ENCODE measurements at regions not wholly inside any gene's neighbourhood (a gene's known extent, or its start where the extent isn't known, plus 50 kb on each side); places are given as distances from the start of the nearest gene placed in this dataset.

GRCh38 chr2:109703798-109704197 lies 89.6 kb downstream of the SOWAHC start:
- no peaks in the 10 kb centered on the region for H3K9me3 ChIP-seq (ENCODE audit: control insufficient read depth, insufficient read depth, low read length)
- H3K27ac ChIP-seq (ENCODE audit: low read length): no peak overlapping the region
- DNase-seq (no peak), ATAC-seq (no peak)
- TF ChIP-seq, protein P1, sequence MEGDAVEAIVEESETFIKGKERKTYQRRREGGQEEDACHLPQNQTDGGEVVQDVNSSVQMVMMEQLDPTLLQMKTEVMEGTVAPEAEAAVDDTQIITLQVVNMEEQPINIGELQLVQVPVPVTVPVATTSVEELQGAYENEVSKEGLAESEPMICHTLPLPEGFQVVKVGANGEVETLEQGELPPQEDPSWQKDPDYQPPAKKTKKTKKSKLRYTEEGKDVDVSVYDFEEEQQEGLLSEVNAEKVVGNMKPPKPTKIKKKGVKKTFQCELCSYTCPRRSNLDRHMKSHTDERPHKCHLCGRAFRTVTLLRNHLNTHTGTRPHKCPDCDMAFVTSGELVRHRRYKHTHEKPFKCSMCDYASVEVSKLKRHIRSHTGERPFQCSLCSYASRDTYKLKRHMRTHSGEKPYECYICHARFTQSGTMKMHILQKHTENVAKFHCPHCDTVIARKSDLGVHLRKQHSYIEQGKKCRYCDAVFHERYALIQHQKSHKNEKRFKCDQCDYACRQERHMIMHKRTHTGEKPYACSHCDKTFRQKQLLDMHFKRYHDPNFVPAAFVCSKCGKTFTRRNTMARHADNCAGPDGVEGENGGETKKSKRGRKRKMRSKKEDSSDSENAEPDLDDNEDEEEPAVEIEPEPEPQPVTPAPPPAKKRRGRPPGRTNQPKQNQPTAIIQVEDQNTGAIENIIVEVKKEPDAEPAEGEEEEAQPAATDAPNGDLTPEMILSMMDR (IDR thresholded peaks at IDR 0.05): no peak
- no peak overlapping the region for H3K4me3 ChIP-seq (ENCODE audit: low read length)
- no peaks in the 10 kb centered on the region for H3K36me3 ChIP-seq (ENCODE audit: control insufficient read depth, insufficient read depth, low read length)
- 93% methylated on average over 3 of the region's 3 CpGs for WGBS (ENCODE audit: insufficient coverage)
- Mint-ChIP-seq H3K27me3 (ENCODE audit: low read depth in 2 of 2) (peaks cover 13 to 25% of the 10 kb centered on the region in 2 donors), H3K36me3 (no peaks in the 10 kb centered on the region), H3K4me3 (no peak overlapping the region), H3K9me3 (no peaks in the 10 kb centered on the region), H3K27ac (no peak overlapping the region), H3K4me1 (no peaks in the 10 kb centered on the region)
- intact Hi-C loops (cut with micrococcal nuclease): no loop called here
- no peaks in the 10 kb centered on the region for H3K4me1 ChIP-seq (ENCODE audit: control insufficient read depth, insufficient read depth, low read length)
- H3K27me3 ChIP-seq (ENCODE audit: control insufficient read depth, insufficient read depth, low read length): no peaks in the 10 kb centered on the region

- H3K27ac ChIP-seq (ENCODE audit: low read length): no peak overlapping the region
- no peak overlapping the region for H3K4me3 Mint-ChIP-seq
- H3K4me3 ChIP-seq (ENCODE audit: low read length): no peak overlapping the region
- no peaks in the 10 kb centered on the region for H3K9me3 Mint-ChIP-seq
- no peaks in the 10 kb centered on the region for H3K4me1 ChIP-seq (ENCODE audit: control insufficient read depth, insufficient read depth, low read length)
- no peaks in the 10 kb centered on the region for H3K4me1 Mint-ChIP-seq
- no peaks in the 10 kb centered on the region for H3K27me3 ChIP-seq (ENCODE audit: control insufficient read depth, insufficient read depth, low read length)
- no peak for ATAC-seq
- no peaks in the 10 kb centered on the region for H3K36me3 Mint-ChIP-seq
- TF ChIP-seq, protein P1 (IDR thresholded peaks at IDR 0.05): no peak
- H3K27ac Mint-ChIP-seq: no peak overlapping the region
- H3K9me3 ChIP-seq (ENCODE audit: control insufficient read depth, insufficient read depth, low read length): no peaks in the 10 kb centered on the region
- H3K36me3 ChIP-seq (ENCODE audit: control insufficient read depth, insufficient read depth, low read length): no peaks in the 10 kb centered on the region
- no peaks in the 10 kb centered on the region for H3K27me3 Mint-ChIP-seq (ENCODE audit: low read depth in 2 of 2)
- 89% methylated on average over 9 of the region's 9 CpGs for WGBS (ENCODE audit: insufficient coverage)
- DNase-seq: no peak
- intact Hi-C loops (cut with micrococcal nuclease): no loop called here
These were observed 86.6 kb upstream of the RGPD5 start for GRCh38 chr2:109707281-109708147.

GRCh38 chr2:109710505-109711229 lies 83.4 kb upstream of the RGPD5 start:
- TF ChIP-seq, protein P1 (IDR thresholded peaks at IDR 0.05): no peak
- Mint-ChIP-seq H3K4me1 (no peaks in the 10 kb centered on the region), H3K9me3 (no peaks in the 10 kb centered on the region), H3K4me3 (no peak overlapping the region), H3K27ac (no peak overlapping the region), H3K27me3 (ENCODE audit: low read depth in 2 of 2) (no peaks in the 10 kb centered on the region), H3K36me3 (no peaks in the 10 kb centered on the region)
- no peaks in the 10 kb centered on the region for H3K9me3 ChIP-seq (ENCODE audit: control insufficient read depth, insufficient read depth, low read length)
- H3K27me3 ChIP-seq (ENCODE audit: control insufficient read depth, insufficient read depth, low read length): no peaks in the 10 kb centered on the region
- H3K4me3 ChIP-seq (ENCODE audit: low read length): no peak overlapping the region
- H3K27ac ChIP-seq (ENCODE audit: low read length): no peak overlapping the region
- 86% methylated on average over 7 of the region's 7 CpGs for WGBS (ENCODE audit: insufficient coverage)
- intact Hi-C loops (cut with micrococcal nuclease): no loop called here
- no peaks in the 10 kb centered on the region for H3K36me3 ChIP-seq (ENCODE audit: control insufficient read depth, insufficient read depth, low read length)
- ATAC-seq (no peak), DNase-seq (no peak)
- no peaks in the 10 kb centered on the region for H3K4me1 ChIP-seq (ENCODE audit: control insufficient read depth, insufficient read depth, low read length)
